ENCODE measurements at regions not wholly inside any gene's neighbourhood (a gene's known extent, or its start where the extent isn't known, plus 50 kb on each side); places are given as distances from the start of the nearest gene placed in this dataset.

- DNase-seq (ENCODE audit: extremely low read depth in 1 of 2, low read depth in 1 of 2), result no peak
Observed at GRCh38 chr6:147855803-147856482, 347.5 kb downstream of the SAMD5 start.

GRCh38 chr6:147856687-147857086, 348.2 kb downstream of the SAMD5 start:
- DNase-seq (ENCODE audit: extremely low read depth in 1 of 2, low read depth in 1 of 2), result no peak

GRCh38 chr6:147858421-147858820, 349.9 kb downstream of the SAMD5 start:
- no peak for DNase-seq (ENCODE audit: extremely low read depth in 1 of 2, low read depth in 1 of 2)

- no peak for DNase-seq (ENCODE audit: extremely low read depth in 1 of 2, low read depth in 1 of 2)
Observed at GRCh38 chr6:147859071-147859470, 350.6 kb downstream of the SAMD5 start.

GRCh38 chr6:147861696-147862095, 353.2 kb downstream of the SAMD5 start:
- DNase-seq (ENCODE audit: extremely low read depth in 1 of 2, low read depth in 1 of 2), result no peak

GRCh38 chr6:147867433-147868226, 359.1 kb downstream of the SAMD5 start:
- no peak for DNase-seq (ENCODE audit: extremely low read depth in 1 of 2, low read depth in 1 of 2)

- no peak for DNase-seq (ENCODE audit: extremely low read depth in 1 of 2, low read depth in 1 of 2)
Observed at GRCh38 chr6:147868427-147869190, 360.1 kb downstream of the SAMD5 start.

- DNase-seq (ENCODE audit: extremely low read depth in 1 of 2, low read depth in 1 of 2), result no peak
Observed at GRCh38 chr6:147869201-147869600, 360.7 kb downstream of the SAMD5 start.

- no peak for DNase-seq (ENCODE audit: extremely low read depth in 1 of 2, low read depth in 1 of 2)
Observed at GRCh38 chr6:147869869-147870268, 361.4 kb downstream of the SAMD5 start.

GRCh38 chr6:147870506-147871110, 362.1 kb downstream of the SAMD5 start:
- DNase-seq (ENCODE audit: extremely low read depth in 1 of 2, low read depth in 1 of 2), result no peak

GRCh38 chr6:147872002-147872401, 363.5 kb downstream of the SAMD5 start:
- no peak for DNase-seq (ENCODE audit: extremely low read depth in 1 of 2, low read depth in 1 of 2)

GRCh38 chr6:147873816-147874215, 365.3 kb downstream of the SAMD5 start:
- DNase-seq (ENCODE audit: extremely low read depth in 1 of 2, low read depth in 1 of 2), result no peak

- no peak for DNase-seq (ENCODE audit: extremely low read depth in 1 of 2, low read depth in 1 of 2)
Observed at GRCh38 chr6:147874322-147874721, 365.8 kb downstream of the SAMD5 start.

GRCh38 chr6:147879031-147879580, 370.6 kb downstream of the SAMD5 start:
- DNase-seq (ENCODE audit: extremely low read depth in 1 of 2, low read depth in 1 of 2), result no peak

- no peak for DNase-seq (ENCODE audit: extremely low read depth in 1 of 2, low read depth in 1 of 2)
Observed at GRCh38 chr6:147881432-147881831, 372.9 kb downstream of the SAMD5 start.

- DNase-seq (ENCODE audit: extremely low read depth in 1 of 2, low read depth in 1 of 2), result no peak
Observed at GRCh38 chr6:147888374-147888773, 379.9 kb downstream of the SAMD5 start.

- no peak for DNase-seq (ENCODE audit: extremely low read depth in 1 of 2, low read depth in 1 of 2)
Observed at GRCh38 chr6:147891671-147892070, 383.2 kb downstream of the SAMD5 start.

- DNase-seq (ENCODE audit: extremely low read depth in 1 of 2, low read depth in 1 of 2), result no peak
Observed at GRCh38 chr6:147892476-147892875, 384.0 kb downstream of the SAMD5 start.

- DNase-seq (ENCODE audit: extremely low read depth in 1 of 2, low read depth in 1 of 2), result no peak
Observed at GRCh38 chr6:147895272-147895671, 386.8 kb downstream of the SAMD5 start.

- no peak for DNase-seq (ENCODE audit: extremely low read depth in 1 of 2, low read depth in 1 of 2)
Observed at GRCh38 chr6:147900247-147900830, 391.8 kb downstream of the SAMD5 start.

- no peak for DNase-seq (ENCODE audit: extremely low read depth in 1 of 2, low read depth in 1 of 2)
Observed at GRCh38 chr6:147903321-147903720, 394.8 kb downstream of the SAMD5 start.
